OCI-LY3 (cell line): ENCODE measurements at regions not wholly inside any gene's neighbourhood (a gene's known extent, or its start where the extent isn't known, plus 50 kb on each side); places are given as distances from the start of the nearest gene placed in this dataset.

Experiments used
- CTCF ChIP-seq: fragments of 200-600, 300-600 bp; sonication (generic); IDR thresholded peaks from 2 replicates; pipeline ENCODE4 v1.5.1; 2014; ENCODE audit warnings: antibody characterized with exemption, low read length, low read depth
- EZH2phosphoT487 ChIP-seq: fragments of 200-600 bp; shearing (Covaris generic); IDR thresholded peaks from 2 replicates; pipeline ENCODE4 v1.6.1; 2018; ENCODE audit warnings: antibody characterized with exemption, mixed run types, low read depth

DNA sequence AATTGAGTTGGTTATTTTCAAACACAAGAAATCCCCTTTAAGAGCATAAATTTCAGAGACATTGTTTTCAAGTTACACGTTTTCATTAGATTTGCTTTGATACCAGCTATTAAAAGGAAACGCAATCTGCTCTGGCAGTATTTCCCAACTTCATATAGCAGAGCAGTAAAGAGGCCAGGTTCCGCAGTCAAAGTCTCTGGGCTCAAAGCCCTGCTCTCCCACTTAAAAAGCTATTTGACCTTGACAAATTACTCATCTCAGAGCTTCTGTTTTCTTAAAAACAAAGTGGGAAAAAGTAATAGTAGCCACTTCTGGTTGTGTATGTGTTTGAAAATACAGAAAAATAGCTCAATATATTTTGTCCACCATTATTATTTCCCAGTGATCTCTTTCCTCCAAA lies 89.7 kb upstream of the CDYL2 start:
- TF ChIP-seq CTCF (no peak), EZH2phosphoT487 (no peak)
